A673 (cell line): ENCODE measurements at regions not wholly inside any gene's neighbourhood (a gene's known extent, or its start where the extent isn't known, plus 50 kb on each side); places are given as distances from the start of the nearest gene placed in this dataset.

ENCODE experiments used
- BruUV-seq: library from RNA; stranded (reverse); fragments of 400-500 nt; replicated peaks from 2 replicates; lab custom pipeline; 2021; lab: Mats Ljungman, UMichigan
- CTCF ChIA-PET: fragments of 300-600 bp; sonication (Branson Sonifier 250); formaldehyde crosslinking; loops from one replicate; lab custom pipeline; 2022; ENCODE audit warnings: antibody characterized with exemption; lab: Charles Lee
- POLR2A ChIA-PET: fragments of 300-600 bp; sonication (Branson Sonifier 250); formaldehyde crosslinking; loops from one replicate; lab custom pipeline; 2022; ENCODE audit warnings: antibody characterized with exemption; ENCODE audit not compliant: low non-redundant PET; lab: Charles Lee
- DNase-seq: peaks from one replicate; pipeline ENCODE4 v3.0.0-alpha.2; 2015; ENCODE audit warnings: low spot score
- H3K27ac ChIP-seq: fragments of 200-600 bp; sonication (generic); 2 replicates; pipeline ENCODE4 v1.5.1; 2016; ENCODE audit warnings: mixed run types, low read depth, mild to moderate bottlenecking, mixed read lengths, antibody characterized with exemption, low read length; ENCODE audit not compliant: poor library complexity, severe bottlenecking
- H3K27me3 ChIP-seq: fragments of 200-600 bp; sonication (generic); replicated peaks from 2 replicates; pipeline ENCODE4 v1.6.1; 2017; ENCODE audit warnings: mixed run types, low read depth, mild to moderate bottlenecking, mixed read lengths, antibody characterized with exemption, low read length; ENCODE audit not compliant: insufficient read depth, poor library complexity
- H3K36me3 ChIP-seq: fragments of 200-600 bp; sonication (generic); 2 replicates; pipeline ENCODE4 v1.6.1; 2016; ENCODE audit warnings: mixed run types, mild to moderate bottlenecking, mixed read lengths, antibody characterized with exemption, low read length; ENCODE audit not compliant: insufficient read depth, poor library complexity, severe bottlenecking
- H3K4me1 ChIP-seq: fragments of 200-600 bp; sonication (generic); 2 replicates; pipeline ENCODE4 v1.6.1; 2017; ENCODE audit warnings: mixed run types, mild to moderate bottlenecking, mixed read lengths, antibody characterized with exemption, low read length; ENCODE audit not compliant: insufficient read depth, poor library complexity, severe bottlenecking
- H3K4me3 ChIP-seq: fragments of 200-600 bp; sonication (generic); 2 replicates; pipeline ENCODE4 v1.5.1; 2016; ENCODE audit warnings: low read depth, mixed run types, mild to moderate bottlenecking, mixed read lengths, low read length; ENCODE audit not compliant: poor library complexity, severe bottlenecking
- H3K9me3 ChIP-seq: fragments of 200-600 bp; sonication (generic); 2 replicates; pipeline ENCODE4 v1.6.1; 2016; ENCODE audit warnings: mixed run types, low read depth, mild to moderate bottlenecking, mixed read lengths, antibody characterized with exemption, low read length; ENCODE audit not compliant: poor library complexity, severe bottlenecking
- CTCF ChIP-seq: fragments of 300-800, 200-600 bp; sonication (generic); conservative IDR thresholded peaks from 2 replicates; pipeline ENCODE4 v1.5.1; 2017; ENCODE audit warnings: low read depth, mild to moderate bottlenecking, antibody characterized with exemption, low read length, moderate library complexity, mixed read lengths
- EZH2 ChIP-seq: fragments of 200-600 bp; sonication (generic); IDR thresholded peaks from 2 replicates; pipeline ENCODE4 v1.6.1; 2017; ENCODE audit warnings: borderline replicate concordance, low read depth, mild to moderate bottlenecking, mixed read lengths, antibody characterized with exemption, low read length; ENCODE audit not compliant: poor library complexity, severe bottlenecking
- intact Hi-C: fragments of 100-400 bp; cut with micrococcal nuclease; formaldehyde crosslinking; loops from one replicate; pipeline ENCODE4 v1.10.0; 2022; ENCODE audit not compliant: unreplicated experiment

- ChIA-PET POLR2A (no interaction called here), CTCF (no interaction called here)
- Histone ChIP-seq H3K36me3 (no peaks in the 10 kb centered on the region), H3K4me3 (no peak overlapping the region), H3K27ac (no peak overlapping the region), H3K4me1 (no peaks in the 10 kb centered on the region), H3K9me3 (no peaks in the 10 kb centered on the region), H3K27me3 (no peaks in the 10 kb centered on the region)
- no peak for DNase-seq
- no TSS peak for BruUV-seq
- intact Hi-C loops: no loop called here
- TF ChIP-seq EZH2: no peak
- no peak for TF ChIP-seq CTCF
Measured at GRCh38 chr1:103259982-103260381, 151.7 kb upstream of the COL11A1 start.

- Histone ChIP-seq H3K27ac (no peak overlapping the region), H3K27me3 (no peaks in the 10 kb centered on the region), H3K4me1 (no peaks in the 10 kb centered on the region), H3K4me3 (no peak overlapping the region), H3K36me3 (no peaks in the 10 kb centered on the region), H3K9me3 (no peaks in the 10 kb centered on the region)
- POLR2A ChIA-PET: no interaction called here
- intact Hi-C loops: no loop called here
- no TSS peak for BruUV-seq
- no peak for TF ChIP-seq EZH2
- no peak for TF ChIP-seq CTCF
- DNase-seq: no peak
- CTCF ChIA-PET: no interaction called here
Measured at GRCh38 chr1:103256490-103256889, 148.2 kb upstream of the COL11A1 start.

DNA sequence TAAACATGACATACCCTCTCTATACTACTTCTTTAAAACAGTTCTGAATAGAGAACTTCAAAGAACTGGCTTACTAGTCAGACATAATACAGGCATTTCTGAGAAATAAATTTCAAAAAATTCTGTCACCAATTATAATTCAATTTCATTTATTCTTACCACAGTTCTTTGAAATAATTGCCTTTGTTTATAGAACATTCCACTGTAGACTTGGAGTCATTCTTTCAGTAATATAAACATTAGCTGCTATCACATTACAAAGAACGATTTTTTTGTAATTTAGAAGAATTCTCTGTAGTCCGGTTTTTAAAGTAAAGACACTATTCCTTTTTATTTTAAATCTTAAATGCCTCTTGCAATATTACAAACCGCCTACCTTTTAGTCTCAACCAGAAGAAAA lies 146.4 kb upstream of the COL11A1 start:
- intact Hi-C loops: no loop called here
- Histone ChIP-seq H3K36me3 (no peaks in the 10 kb centered on the region), H3K27ac (no peak overlapping the region), H3K4me1 (peaks cover 7% of the 10 kb centered on the region), H3K27me3 (no peaks in the 10 kb centered on the region), H3K4me3 (no peak overlapping the region), H3K9me3 (no peaks in the 10 kb centered on the region)
- CTCF ChIA-PET: no interaction called here
- POLR2A ChIA-PET: no interaction called here
- no peak for DNase-seq
- TF ChIP-seq CTCF (no peak), EZH2 (no peak)
- no TSS peak for BruUV-seq
